HCT116 (cell line): ENCODE measurements at regions not wholly inside any gene's neighbourhood (a gene's known extent, or its start where the extent isn't known, plus 50 kb on each side); places are given as distances from the start of the nearest gene placed in this dataset.

Experiments
- ATAC-seq: fragments of 200-7000 bp; cut with Tn5 transposase; 2 replicates; pipeline ENCODE4 v1.9.1; 2020; ENCODE audit warnings: mild to moderate bottlenecking, moderate library complexity
- BruUV-seq: library from RNA; stranded (reverse); fragments of 400-500 nt; replicated peaks from 2 replicates; lab custom pipeline; 2021; lab: Mats Ljungman, UMichigan
- CTCF ChIA-PET: fragments of 300-600 bp; sonication (Branson Sonifier 250); formaldehyde crosslinking; loops from one replicate; lab custom pipeline; 2021; ENCODE audit warnings: antibody characterized with exemption; lab: Charles Lee
- POLR2A ChIA-PET: fragments of 300-600, 350-600 bp; sonication (Branson Sonifier 250); formaldehyde crosslinking; loops from one replicate; lab custom pipeline; 2021; ENCODE audit warnings: antibody characterized with exemption; lab: Charles Lee
- RAD21 ChIA-PET, 2 experiments: fragments of 300-600 bp; sonication (Branson Sonifier 250); formaldehyde crosslinking; loops; one replicate each; lab custom pipeline; 2023; ENCODE audit warnings: low total read pairs in 2 of 2; ENCODE audit not compliant: uncharacterized antibody in 2 of 2, unreplicated experiment in 2 of 2, low non-redundant PET in 1 of 2; lab: Charles Lee
- DNase-seq: peaks from one replicate; pipeline ENCODE4 v3.0.0-alpha.2; 2010; ENCODE audit warnings: low read depth, low spot score
- H2AFZ ChIP-seq: fragments of 200-600 bp; shearing (Covaris generic), sonication (generic); 2 replicates; pipeline ENCODE4 v1.6.1; 2017; ENCODE audit warnings: low read depth, mixed run types, mixed read lengths, antibody characterized with exemption, low read length; ENCODE audit not compliant: poor library complexity, severe bottlenecking
- H3K27ac ChIP-seq: 2 replicates; pipeline ENCODE4 v1.5.1; 2012; ENCODE audit warnings: low read depth, low read length
- H3K27me3 ChIP-seq: fragments of 200-600 bp; sonication (generic); 2 replicates; pipeline ENCODE4 v1.6.1; 2016; ENCODE audit warnings: mixed run types, low read length, mixed read lengths; ENCODE audit not compliant: insufficient read depth
- H3K36me3 ChIP-seq, 2 experiments: fragments of 200-500 bp in 1 of 2; fragments of 200-600 bp in 1 of 2; sonication (Bioruptor generic) in 1 of 2; sonication (generic) in 1 of 2; 2 replicates each; pipeline versions ENCODE4 v1.5.1 to v1.6.1; 2014 to 2016; ENCODE audit warnings: low read length in 2 of 2, inconsistent platforms in 1 of 2, mixed read lengths in 1 of 2, mixed run types in 1 of 2; ENCODE audit not compliant: insufficient read depth in 2 of 2, control insufficient read depth in 1 of 2
- H3K4me1 ChIP-seq, 2 experiments: fragments of 200-600 bp in 1 of 2; sonication (generic) in 1 of 2; 2 replicates each; pipeline versions ENCODE4 v1.5.1 to v1.6.1; 2012 to 2017; ENCODE audit warnings: low read length in 2 of 2, inconsistent platforms in 1 of 2, mild to moderate bottlenecking in 1 of 2, mixed read lengths in 1 of 2, mixed run types in 1 of 2, moderate library complexity in 1 of 2; ENCODE audit not compliant: insufficient read depth in 2 of 2, control insufficient read depth in 1 of 2
- H3K4me2 ChIP-seq: fragments of 200-600 bp; sonication (generic); 2 replicates; pipeline ENCODE4 v1.6.1; 2017; ENCODE audit warnings: mixed run types, low read length, mixed read lengths
- H3K4me3 ChIP-seq, 2 experiments: fragments of 200-600 bp in 1 of 2; sonication (generic) in 1 of 2; replicated peaks in 1 of 2; 2 replicates each; pipeline ENCODE4 v1.5.1; 2011 to 2016; ENCODE audit warnings: low read length in 2 of 2, control low read depth in 1 of 2, low read depth in 1 of 2, mild to moderate bottlenecking in 1 of 2, mixed read lengths in 1 of 2, mixed run types in 1 of 2
- H3K79me2 ChIP-seq: fragments of 200-600 bp; sonication (generic); 2 replicates; pipeline ENCODE4 v1.6.1; 2017; ENCODE audit warnings: mild to moderate bottlenecking, mixed run types, low read length, moderate library complexity, mixed read lengths; ENCODE audit not compliant: insufficient read depth
- H3K9ac ChIP-seq: fragments of 200-600 bp; sonication (generic); 2 replicates; pipeline ENCODE4 v1.6.1; 2016; ENCODE audit warnings: low read length, mixed read lengths
- H3K9me2 ChIP-seq: fragments of 200-600 bp; sonication (generic), shearing (Covaris generic); 2 replicates; pipeline ENCODE4 v1.6.1; 2017; ENCODE audit warnings: mixed run types, mild to moderate bottlenecking, moderate library complexity; ENCODE audit not compliant: insufficient read depth
- H3K9me3 ChIP-seq, 2 experiments: fragments of 200-500 bp in 1 of 2; fragments of 200-600 bp in 1 of 2; sonication (Bioruptor generic) in 1 of 2; sonication (generic) in 1 of 2; 2 replicates each; pipeline ENCODE4 v1.6.1; 2014 to 2017; ENCODE audit warnings: low read length in 2 of 2, mixed read lengths in 2 of 2, inconsistent platforms in 1 of 2, low read depth in 1 of 2, mild to moderate bottlenecking in 1 of 2, mixed run types in 1 of 2, moderate library complexity in 1 of 2; ENCODE audit not compliant: control insufficient read depth in 1 of 2, insufficient read depth in 1 of 2
- H4K20me1 ChIP-seq: fragments of 200-600 bp; sonication (generic), shearing (Covaris generic); 2 replicates; pipeline ENCODE4 v1.6.1; 2017; ENCODE audit warnings: mixed run types, mild to moderate bottlenecking, moderate library complexity; ENCODE audit not compliant: insufficient read depth
- CEBPB ChIP-seq: IDR thresholded peaks from 2 replicates; pipeline ENCODE4 v1.6.1; 2012; ENCODE audit warnings: low read depth
- EZH2phosphoT487 ChIP-seq: fragments of 200-600 bp; IDR thresholded peaks from 2 replicates; pipeline ENCODE4 v1.6.1; 2018; ENCODE audit warnings: antibody characterized with exemption, borderline replicate concordance
- POLR2A ChIP-seq: IDR thresholded peaks from 2 replicates; pipeline ENCODE4 v1.7.0; 2011; ENCODE audit warnings: borderline replicate concordance; ENCODE audit not compliant: insufficient read depth, insufficient read length; ENCODE audit errors: extremely low read depth
- SP1 ChIP-seq: IDR thresholded peaks from 2 replicates; pipeline ENCODE4 v1.6.1; 2012; ENCODE audit warnings: low read depth
- SRF ChIP-seq: IDR thresholded peaks from 2 replicates; pipeline ENCODE4 v1.6.1; 2012; ENCODE audit warnings: low read depth
- TCF7L2 ChIP-seq: IDR thresholded peaks from 2 replicates; pipeline ENCODE4 v1.7.0; 2011; ENCODE audit warnings: borderline replicate concordance, inconsistent platforms; ENCODE audit not compliant: insufficient read depth, insufficient read length; ENCODE audit errors: extremely low read depth
- intact Hi-C: fragments of 100-400 bp; cut with micrococcal nuclease; formaldehyde crosslinking; loops from 2 replicates; pipeline ENCODE4 v1.10.0; 2022
- TF ChIP-seq, protein P1 (sequence below): IDR thresholded peaks from 2 replicates; pipeline ENCODE4 v1.6.1; 2012
- TF ChIP-seq, protein P2 (sequence below): IDR thresholded peaks from 2 replicates; pipeline ENCODE4 v1.6.1; 2012
- TF ChIP-seq, protein P3 (sequence below): IDR thresholded peaks from 2 replicates; pipeline ENCODE4 v1.6.1; 2011; ENCODE audit warnings: mild to moderate bottlenecking, low read length, moderate library complexity; ENCODE audit not compliant: insufficient replicate concordance; ENCODE audit errors: extremely low read depth

DNA sequence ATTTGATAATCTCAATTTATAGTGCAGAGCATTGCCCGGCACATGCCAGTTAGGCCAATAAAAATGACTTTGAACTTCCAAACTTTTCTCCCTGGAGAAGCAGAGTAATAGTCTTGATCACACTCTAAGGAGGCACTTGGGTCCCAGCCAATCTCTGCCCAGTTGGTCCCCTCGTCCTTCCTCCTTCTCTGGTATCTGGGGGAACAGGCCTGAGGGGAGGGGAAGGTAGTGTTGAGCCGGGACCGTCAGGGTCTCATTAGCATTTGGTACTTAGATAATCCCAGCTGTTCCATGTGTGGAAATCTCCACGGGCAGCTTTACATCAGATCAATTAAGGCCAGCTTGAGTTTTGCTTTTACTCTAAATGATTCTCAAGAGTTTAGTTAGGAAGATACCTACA is 70.1 kb downstream of the ZNF641 start:
- TF ChIP-seq POLR2A (no peak), SP1 (no peak), TCF7L2 (no peak), EZH2phosphoT487 (no peak), SRF (no peak)
- TF ChIP-seq, protein P1, sequence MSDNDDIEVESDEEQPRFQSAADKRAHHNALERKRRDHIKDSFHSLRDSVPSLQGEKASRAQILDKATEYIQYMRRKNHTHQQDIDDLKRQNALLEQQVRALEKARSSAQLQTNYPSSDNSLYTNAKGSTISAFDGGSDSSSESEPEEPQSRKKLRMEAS = no peak
- TF ChIP-seq, protein P2, sequence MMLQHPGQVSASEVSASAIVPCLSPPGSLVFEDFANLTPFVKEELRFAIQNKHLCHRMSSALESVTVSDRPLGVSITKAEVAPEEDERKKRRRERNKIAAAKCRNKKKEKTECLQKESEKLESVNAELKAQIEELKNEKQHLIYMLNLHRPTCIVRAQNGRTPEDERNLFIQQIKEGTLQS = no peak
- Histone ChIP-seq H3K9ac (no peak overlapping the region), H3K27me3 (no peaks in the 10 kb centered on the region), H3K9me3 (no peaks in the 10 kb centered on the region), H3K36me3 (no peaks in the 10 kb centered on the region), H2AFZ (no peak overlapping the region), H4K20me1 (no peaks in the 10 kb centered on the region), H3K27ac (no peak overlapping the region), H3K79me2 (no peaks in the 10 kb centered on the region), H3K4me3 (no peak overlapping the region), H3K4me2 (no peak overlapping the region), H3K4me1 (no peaks in the 10 kb centered on the region), H3K9me2 (no peaks in the 10 kb centered on the region)
- ATAC-seq (no peak), DNase-seq (no peak)
- ChIA-PET CTCF (no interaction called here), RAD21 (no interaction called here), POLR2A (no interaction called here)
- intact Hi-C loops = loop anchor here (10.0 kb wide), 1 partner anchor 174 kb away; no protein-coding TSS in a partner anchor
- BruUV-seq = no TSS peak

DNA sequence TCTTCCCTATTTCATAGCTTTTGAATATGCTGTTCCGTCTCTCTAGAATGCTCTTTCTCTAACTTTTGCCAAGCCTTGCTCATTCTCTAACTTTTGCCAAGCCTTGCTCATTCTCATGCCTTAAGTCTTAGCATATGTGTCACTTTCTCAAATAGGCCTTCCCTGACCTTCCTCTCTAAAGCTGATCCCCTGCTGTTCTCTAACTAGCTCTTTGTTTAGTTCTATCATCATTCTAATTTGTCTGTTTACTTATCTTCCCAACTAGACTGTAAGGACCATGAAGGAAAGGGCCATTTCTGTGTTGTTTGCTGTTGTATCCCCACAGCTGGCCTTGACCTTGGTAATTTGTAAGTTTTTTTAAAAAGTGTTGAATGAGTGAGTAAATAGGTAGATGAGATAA is 71.1 kb downstream of the ZNF641 start:
- Histone ChIP-seq H3K27me3 (no peaks in the 10 kb centered on the region), H3K9me3 (no peaks in the 10 kb centered on the region), H3K27ac (no peak overlapping the region), H3K79me2 (no peaks in the 10 kb centered on the region), H3K9ac (no peak overlapping the region), H3K4me2 (no peak overlapping the region), H3K4me3 (no peak overlapping the region), H3K4me1 (no peaks in the 10 kb centered on the region), H4K20me1 (no peaks in the 10 kb centered on the region), H3K9me2 (no peaks in the 10 kb centered on the region), H3K36me3 (no peaks in the 10 kb centered on the region), H2AFZ (no peak overlapping the region)
- ATAC-seq = no peak
- TF ChIP-seq SP1 (no peak), CEBPB (no peak)
- TF ChIP-seq, protein P3, sequence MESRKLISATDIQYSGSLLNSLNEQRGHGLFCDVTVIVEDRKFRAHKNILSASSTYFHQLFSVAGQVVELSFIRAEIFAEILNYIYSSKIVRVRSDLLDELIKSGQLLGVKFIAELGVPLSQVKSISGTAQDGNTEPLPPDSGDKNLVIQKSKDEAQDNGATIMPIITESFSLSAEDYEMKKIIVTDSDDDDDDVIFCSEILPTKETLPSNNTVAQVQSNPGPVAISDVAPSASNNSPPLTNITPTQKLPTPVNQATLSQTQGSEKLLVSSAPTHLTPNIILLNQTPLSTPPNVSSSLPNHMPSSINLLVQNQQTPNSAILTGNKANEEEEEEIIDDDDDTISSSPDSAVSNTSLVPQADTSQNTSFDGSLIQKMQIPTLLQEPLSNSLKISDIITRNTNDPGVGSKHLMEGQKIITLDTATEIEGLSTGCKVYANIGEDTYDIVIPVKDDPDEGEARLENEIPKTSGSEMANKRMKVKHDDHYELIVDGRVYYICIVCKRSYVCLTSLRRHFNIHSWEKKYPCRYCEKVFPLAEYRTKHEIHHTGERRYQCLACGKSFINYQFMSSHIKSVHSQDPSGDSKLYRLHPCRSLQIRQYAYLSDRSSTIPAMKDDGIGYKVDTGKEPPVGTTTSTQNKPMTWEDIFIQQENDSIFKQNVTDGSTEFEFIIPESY = no peak
- POLR2A ChIA-PET = no interaction called here
- CTCF ChIA-PET = no interaction called here
- no peak for DNase-seq
- RAD21 ChIA-PET = no interaction called here
- BruUV-seq = no TSS peak
- intact Hi-C loops = no loop called here
